GM23338 (cell line): ENCODE measurements at regions not wholly inside any gene's neighbourhood (a gene's known extent, or its start where the extent isn't known, plus 50 kb on each side); places are given as distances from the start of the nearest gene placed in this dataset.

Experiments
- ATAC-seq: fragments of 200-7000 bp; cut with Tn5 transposase; 3 replicates; pipeline ENCODE4 v1.9.1; 2020
- DNase-seq: peaks from one replicate; pipeline ENCODE4 v3.0.0-alpha.2; 2015; ENCODE audit warnings: low spot score
- H2AFZ ChIP-seq: fragments of 200-600 bp; sonication (generic); 2 replicates; pipeline ENCODE4 v1.8.0; 2016; ENCODE audit warnings: antibody characterized with exemption, mild to moderate bottlenecking, moderate library complexity
- H3F3A ChIP-seq: fragments of 200-600 bp; sonication (generic); replicated peaks from 2 replicates; pipeline ENCODE4 v1.8.0; 2017; ENCODE audit warnings: antibody characterized with exemption, mixed run types, low read depth
- H3K27ac ChIP-seq: fragments of 200-600 bp; sonication (generic); 2 replicates; pipeline ENCODE4 v1.6.1; 2016; ENCODE audit warnings: low read depth
- H3K27me3 ChIP-seq: fragments of 200-600 bp; sonication (generic); 2 replicates; pipeline ENCODE4 v1.8.0; 2016; ENCODE audit warnings: mild to moderate bottlenecking, mixed run types, moderate library complexity; ENCODE audit not compliant: insufficient read depth
- H3K36me3 ChIP-seq: fragments of 200-600 bp; sonication (generic); 2 replicates; pipeline ENCODE4 v1.8.0; 2016; ENCODE audit warnings: mild to moderate bottlenecking; ENCODE audit not compliant: insufficient read depth
- H3K4me1 ChIP-seq: fragments of 200-600 bp; sonication (generic); 2 replicates; pipeline ENCODE4 v1.8.0; 2016; ENCODE audit warnings: mild to moderate bottlenecking, moderate library complexity; ENCODE audit not compliant: insufficient read depth
- H3K4me2 ChIP-seq: fragments of 200-600 bp; sonication (generic); 2 replicates; pipeline ENCODE4 v1.7.1; 2017; ENCODE audit warnings: mixed run types
- H3K4me3 ChIP-seq: fragments of 200-600 bp; sonication (generic); 2 replicates; pipeline ENCODE4 v1.6.1; 2016; ENCODE audit warnings: mixed run types
- H3K79me2 ChIP-seq: fragments of 200-600 bp; sonication (generic); replicated peaks from 2 replicates; pipeline ENCODE4 v1.8.0; 2017; ENCODE audit warnings: mild to moderate bottlenecking; ENCODE audit not compliant: insufficient read depth
- H3K9me2 ChIP-seq: fragments of 200-600 bp; sonication (generic); 2 replicates; pipeline ENCODE4 v1.8.0; 2017; ENCODE audit not compliant: insufficient read depth
- H4K20me1 ChIP-seq: fragments of 200-600 bp; sonication (generic); replicated peaks from 2 replicates; pipeline ENCODE4 v1.8.0; 2017; ENCODE audit warnings: mild to moderate bottlenecking; ENCODE audit not compliant: insufficient read depth
- H3K27ac Mint-ChIP-seq: 2 replicates; pipeline ENCODE4 v1.8.0; 2020; ENCODE audit warnings: inconsistent platforms, mild to moderate bottlenecking, moderate library complexity, mixed read lengths
- H3K27me3 Mint-ChIP-seq: 3 replicates; pipeline ENCODE4 v1.8.0; 2022; ENCODE audit warnings: low read depth, mild to moderate bottlenecking, moderate library complexity, mixed read lengths, inconsistent platforms; ENCODE audit not compliant: insufficient read depth, poor library complexity
- H3K36me3 Mint-ChIP-seq: 3 replicates; pipeline ENCODE4 v1.8.0; 2021; ENCODE audit warnings: low read depth, mild to moderate bottlenecking, inconsistent platforms, moderate library complexity, mixed read lengths
- H3K4me1 Mint-ChIP-seq: 3 replicates; pipeline ENCODE4 v1.8.0; 2020; ENCODE audit warnings: mild to moderate bottlenecking, inconsistent platforms, mixed read lengths
- H3K4me3 Mint-ChIP-seq: 3 replicates; pipeline ENCODE4 v1.8.0; 2021; ENCODE audit warnings: moderate library complexity, mild to moderate bottlenecking, inconsistent platforms, mixed read lengths
- H3K9me3 Mint-ChIP-seq: 3 replicates; pipeline ENCODE4 v1.8.0; 2020; ENCODE audit warnings: moderate library complexity, mild to moderate bottlenecking, inconsistent platforms, mixed read lengths
- CREB1 ChIP-seq: fragments of 250-450 bp; sonication (Bioruptor Pico); IDR thresholded peaks from 2 replicates; pipeline ENCODE4 v1.5.0; 2020; ENCODE audit warnings: low read depth, mild to moderate bottlenecking, moderate library complexity
- ETS1 ChIP-seq: IDR thresholded peaks from 2 replicates; pipeline ENCODE4 v1.6.1; 2016; ENCODE audit warnings: antibody characterized with exemption
- EZH2 ChIP-seq: fragments of 200-600 bp; sonication (generic); IDR thresholded peaks from one replicate; pipeline ENCODE4 v1.8.0; 2017; ENCODE audit warnings: antibody characterized with exemption, mild to moderate bottlenecking, low read depth; ENCODE audit not compliant: unreplicated experiment
- EZH2phosphoT487 ChIP-seq: fragments of 200-600 bp; sonication (generic); IDR thresholded peaks from one replicate; pipeline ENCODE4 v1.8.1; 2018; ENCODE audit warnings: antibody characterized with exemption; ENCODE audit not compliant: unreplicated experiment
- JUNB ChIP-seq: IDR thresholded peaks from one replicate; pipeline ENCODE4 v1.6.1; 2016; ENCODE audit warnings: antibody characterized with exemption; ENCODE audit not compliant: unreplicated experiment
- NANOG ChIP-seq: IDR thresholded peaks from 2 replicates; pipeline ENCODE4 v1.6.1; 2016; ENCODE audit warnings: antibody characterized with exemption, borderline replicate concordance
- POLR2AphosphoS5 ChIP-seq: IDR thresholded peaks from 2 replicates; pipeline ENCODE4 v1.6.1; 2016; ENCODE audit warnings: antibody characterized with exemption, low read depth
- STAT1 ChIP-seq: IDR thresholded peaks from one replicate; pipeline ENCODE4 v1.6.1; 2016; ENCODE audit warnings: antibody characterized with exemption; ENCODE audit not compliant: unreplicated experiment
- ZNF114 ChIP-seq: fragments of 250-450 bp; sonication (Bioruptor Pico); IDR thresholded peaks from 2 replicates; pipeline ENCODE4 v1.5.0; 2020; ENCODE audit warnings: mild to moderate bottlenecking, moderate library complexity
- ZNF331 ChIP-seq: fragments of 250-450 bp; sonication (Bioruptor Pico); IDR thresholded peaks from 2 replicates; pipeline ENCODE4 v1.5.0; 2020; ENCODE audit warnings: low read depth, mild to moderate bottlenecking, moderate library complexity
- ZNF462 ChIP-seq: fragments of 250-450 bp; sonication (Bioruptor Pico); IDR thresholded peaks from 2 replicates; pipeline ENCODE4 v1.5.0; 2020; ENCODE audit warnings: mild to moderate bottlenecking, moderate library complexity
- TF ChIP-seq, protein P1 (sequence below), 2 experiments: fragments of 200-600 bp in 1 of 2; sonication (generic) in 1 of 2; conservative IDR thresholded peaks; 2 replicates each; pipeline versions ENCODE4 v1.5.1 to v1.6.1; 2016 to 2017; ENCODE audit warnings: antibody characterized with exemption in 2 of 2, low read depth in 2 of 2, mild to moderate bottlenecking in 2 of 2, moderate library complexity in 1 of 2
- TF ChIP-seq, protein P2 (sequence below): IDR thresholded peaks from one replicate; pipeline ENCODE4 v1.6.1; 2018; ENCODE audit warnings: antibody characterized with exemption; ENCODE audit not compliant: unreplicated experiment

DNA sequence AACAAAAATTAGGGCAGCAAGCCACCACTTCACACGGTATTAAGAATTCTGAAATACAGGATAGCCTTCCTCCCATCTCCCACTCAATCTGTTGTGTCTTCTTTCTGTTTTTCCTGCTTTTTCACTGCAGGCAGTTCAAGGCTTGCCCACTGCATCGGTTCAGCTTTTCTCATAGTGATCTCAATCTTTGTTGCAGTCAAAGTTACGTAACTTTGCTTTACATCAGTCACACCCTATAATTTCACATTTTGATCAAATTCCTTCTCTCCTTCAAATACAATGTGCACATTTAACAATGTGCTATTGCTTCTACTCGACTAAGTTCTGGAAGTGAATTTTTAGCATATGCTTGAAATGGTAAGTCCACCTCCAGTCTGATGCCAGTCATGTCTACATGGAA lies 217.6 kb downstream of the EFCAB11 start:
- Histone ChIP-seq H3K79me2 (no peaks in the 10 kb centered on the region), H3K27ac (no peak overlapping the region), H3K4me3 (no peak overlapping the region), H3K4me2 (no peak overlapping the region), H4K20me1 (no peaks in the 10 kb centered on the region), H3K4me1 (no peaks in the 10 kb centered on the region), H3K36me3 (peaks cover 2% of the 10 kb centered on the region; the same call in 1 of the 2 replicates), H3F3A (no peaks in the 10 kb centered on the region), H3K9me2 (0 out of 2 replicates have a peak, but pooled peaks cover under 1% of the 10 kb centered on the region), H2AFZ (no peak overlapping the region), H3K27me3 (no peaks in the 10 kb centered on the region)
- DNase-seq (no peak), ATAC-seq (no peak)
- H3K27me3 Mint-ChIP-seq: no peaks in the 10 kb centered on the region
- H3K4me1 Mint-ChIP-seq: no peaks in the 10 kb centered on the region
- peaks cover 5% of the 10 kb centered on the region for H3K36me3 Mint-ChIP-seq
- TF ChIP-seq NANOG (no peak), JUNB (no peak), ZNF462 (CRISPR knock-in tag) (no peak), STAT1 (no peak), POLR2AphosphoS5 (no peak), ZNF331 (CRISPR knock-in tag) (no peak), CREB1 (CRISPR knock-in tag) (no peak), EZH2 (no peak), ETS1 (no peak), EZH2phosphoT487 (no peak), ZNF114 (CRISPR knock-in tag) (no peak)
- TF ChIP-seq, protein P1, sequence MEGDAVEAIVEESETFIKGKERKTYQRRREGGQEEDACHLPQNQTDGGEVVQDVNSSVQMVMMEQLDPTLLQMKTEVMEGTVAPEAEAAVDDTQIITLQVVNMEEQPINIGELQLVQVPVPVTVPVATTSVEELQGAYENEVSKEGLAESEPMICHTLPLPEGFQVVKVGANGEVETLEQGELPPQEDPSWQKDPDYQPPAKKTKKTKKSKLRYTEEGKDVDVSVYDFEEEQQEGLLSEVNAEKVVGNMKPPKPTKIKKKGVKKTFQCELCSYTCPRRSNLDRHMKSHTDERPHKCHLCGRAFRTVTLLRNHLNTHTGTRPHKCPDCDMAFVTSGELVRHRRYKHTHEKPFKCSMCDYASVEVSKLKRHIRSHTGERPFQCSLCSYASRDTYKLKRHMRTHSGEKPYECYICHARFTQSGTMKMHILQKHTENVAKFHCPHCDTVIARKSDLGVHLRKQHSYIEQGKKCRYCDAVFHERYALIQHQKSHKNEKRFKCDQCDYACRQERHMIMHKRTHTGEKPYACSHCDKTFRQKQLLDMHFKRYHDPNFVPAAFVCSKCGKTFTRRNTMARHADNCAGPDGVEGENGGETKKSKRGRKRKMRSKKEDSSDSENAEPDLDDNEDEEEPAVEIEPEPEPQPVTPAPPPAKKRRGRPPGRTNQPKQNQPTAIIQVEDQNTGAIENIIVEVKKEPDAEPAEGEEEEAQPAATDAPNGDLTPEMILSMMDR (conservative IDR thresholded peaks at IDR 0.05; ENCODE audit: low read depth in 2 of 2): no peak
- TF ChIP-seq, protein P2, sequence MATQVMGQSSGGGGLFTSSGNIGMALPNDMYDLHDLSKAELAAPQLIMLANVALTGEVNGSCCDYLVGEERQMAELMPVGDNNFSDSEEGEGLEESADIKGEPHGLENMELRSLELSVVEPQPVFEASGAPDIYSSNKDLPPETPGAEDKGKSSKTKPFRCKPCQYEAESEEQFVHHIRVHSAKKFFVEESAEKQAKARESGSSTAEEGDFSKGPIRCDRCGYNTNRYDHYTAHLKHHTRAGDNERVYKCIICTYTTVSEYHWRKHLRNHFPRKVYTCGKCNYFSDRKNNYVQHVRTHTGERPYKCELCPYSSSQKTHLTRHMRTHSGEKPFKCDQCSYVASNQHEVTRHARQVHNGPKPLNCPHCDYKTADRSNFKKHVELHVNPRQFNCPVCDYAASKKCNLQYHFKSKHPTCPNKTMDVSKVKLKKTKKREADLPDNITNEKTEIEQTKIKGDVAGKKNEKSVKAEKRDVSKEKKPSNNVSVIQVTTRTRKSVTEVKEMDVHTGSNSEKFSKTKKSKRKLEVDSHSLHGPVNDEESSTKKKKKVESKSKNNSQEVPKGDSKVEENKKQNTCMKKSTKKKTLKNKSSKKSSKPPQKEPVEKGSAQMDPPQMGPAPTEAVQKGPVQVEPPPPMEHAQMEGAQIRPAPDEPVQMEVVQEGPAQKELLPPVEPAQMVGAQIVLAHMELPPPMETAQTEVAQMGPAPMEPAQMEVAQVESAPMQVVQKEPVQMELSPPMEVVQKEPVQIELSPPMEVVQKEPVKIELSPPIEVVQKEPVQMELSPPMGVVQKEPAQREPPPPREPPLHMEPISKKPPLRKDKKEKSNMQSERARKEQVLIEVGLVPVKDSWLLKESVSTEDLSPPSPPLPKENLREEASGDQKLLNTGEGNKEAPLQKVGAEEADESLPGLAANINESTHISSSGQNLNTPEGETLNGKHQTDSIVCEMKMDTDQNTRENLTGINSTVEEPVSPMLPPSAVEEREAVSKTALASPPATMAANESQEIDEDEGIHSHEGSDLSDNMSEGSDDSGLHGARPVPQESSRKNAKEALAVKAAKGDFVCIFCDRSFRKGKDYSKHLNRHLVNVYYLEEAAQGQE: no peak
- H3K9me3 Mint-ChIP-seq: peaks cover 11% of the 10 kb centered on the region
- no peak overlapping the region for H3K27ac Mint-ChIP-seq
- H3K4me3 Mint-ChIP-seq: no peak overlapping the region
